ENCODE measurements at regions not wholly inside any gene's neighbourhood (a gene's known extent, or its start where the extent isn't known, plus 50 kb on each side); places are given as distances from the start of the nearest gene placed in this dataset.
"Not testable (repeated sequence)": the region's sequence is repeated elsewhere in the genome, so short reads cannot be mapped to it uniquely, and the experiment has no call there.

GRCh38 chr21:8231252-8231651, 2290.1 kb upstream of the TPTE start:
- TF ChIP-seq CTCF (IDR thresholded peaks at IDR 0.05); EZH2 (IDR thresholded peaks at IDR 0.05; ENCODE audit: borderline replicate concordance, insufficient read depth, low read depth, low read length, poor library complexity, severe bottlenecking): not testable (repeated sequence)

Data from B cell (primary cell).